ENCODE measurements at regions not wholly inside any gene's neighbourhood (a gene's known extent, or its start where the extent isn't known, plus 50 kb on each side); places are given as distances from the start of the nearest gene placed in this dataset.

GRCh38 chr10:64007157-64007556 is 486.0 kb downstream of the REEP3 start:
- H3K79me2 ChIP-seq (ENCODE audit: insufficient read depth, low read length): no peaks in the 10 kb centered on the region
- FAIRE-seq (no peak), ATAC-seq (no peak), DNase-seq (ENCODE audit: low spot score) (no peak)
- no peak overlapping the region for H3K4me3 ChIP-seq (replicated peaks in 1 of 3; ENCODE audit: insufficient read depth in 1 of 3, low read depth in 2 of 3, low read length in 3 of 3)
- TF ChIP-seq CHD2 (IDR thresholded peaks at IDR 0.05; ENCODE audit: low read depth, low read length): no peak
- no peak for TF ChIP-seq ZNF143 (CRISPR knock-in tag; IDR thresholded peaks at IDR 0.05)
- no peak for TF ChIP-seq NCOA5 (CRISPR knock-in tag; IDR thresholded peaks at IDR 0.05)
- TF ChIP-seq ZNF660 (CRISPR knock-in tag; IDR thresholded peaks at IDR 0.05; ENCODE audit: borderline replicate concordance, low read depth): no peak
- TF ChIP-seq SOX5 (CRISPR knock-in tag; IDR thresholded peaks at IDR 0.05; ENCODE audit: borderline replicate concordance): no peak
- H2AFZ ChIP-seq (ENCODE audit: low read length): no peak overlapping the region
- ChIA-PET POLR2A (no interaction called here), CTCF (ENCODE audit: low intra/inter-chr PET ratio, low total read pairs) (no interaction called here)
- in situ Hi-C loops (cut with HindIII; ENCODE audit: extremely low pct_ligation_motif_present, low pct_unique_long_range_greater_than_20kb): no loop called here
- no peak overlapping the region for H3K9ac ChIP-seq (ENCODE audit: insufficient read depth, low read depth, low read length)
- no peak overlapping the region for H3K4me2 ChIP-seq (ENCODE audit: low read depth, low read length)
- 24% methylated on average over 8 of the region's 8 CpGs for WGBS (ENCODE audit: low lambda C conversion rate)
- no TSS peak for BruUV-seq (replicated peaks)
- H3K27me3 ChIP-seq (ENCODE audit: control insufficient read depth in 1 of 2, insufficient read depth in 2 of 2, low read length in 2 of 2): no peaks in the 10 kb centered on the region; a peak in 1 of 5 replicates
- H3K9me3 ChIP-seq (ENCODE audit: low read length): no peaks in the 10 kb centered on the region
- H3K27ac ChIP-seq (ENCODE audit: extremely low read length, insufficient read depth, low read length): no peak overlapping the region
- no peaks in the 10 kb centered on the region for H3K36me3 ChIP-seq (replicated peaks in 1 of 2; ENCODE audit: control insufficient read depth in 1 of 2, insufficient read depth in 2 of 2, low read length in 2 of 2)
- no peaks in the 10 kb centered on the region for H3K4me1 ChIP-seq (ENCODE audit: insufficient read depth, low read length)
- intact Hi-C loops (cut with micrococcal nuclease; ENCODE audit: unreplicated experiment): no loop called here
- no peaks in the 10 kb centered on the region for H4K20me1 ChIP-seq (ENCODE audit: insufficient read depth, low read length)

- Histone ChIP-seq H3K4me1 (ENCODE audit: insufficient read depth, low read length) (no peaks in the 10 kb centered on the region), H3K36me3 (replicated peaks in 1 of 2; ENCODE audit: control insufficient read depth in 1 of 2, insufficient read depth in 2 of 2, low read length in 2 of 2) (no peaks in the 10 kb centered on the region), H3K27ac (ENCODE audit: extremely low read length, insufficient read depth, low read length) (no peak overlapping the region), H4K20me1 (ENCODE audit: insufficient read depth, low read length) (no peaks in the 10 kb centered on the region), H3K9ac (ENCODE audit: insufficient read depth, low read depth, low read length) (no peak overlapping the region), H3K79me2 (ENCODE audit: insufficient read depth, low read length) (no peaks in the 10 kb centered on the region), H3K9me3 (ENCODE audit: low read length) (no peaks in the 10 kb centered on the region), H3K4me2 (ENCODE audit: low read depth, low read length) (no peak overlapping the region), H3K4me3 (replicated peaks in 1 of 3; ENCODE audit: insufficient read depth in 1 of 3, low read depth in 2 of 3, low read length in 3 of 3) (no peak overlapping the region), H2AFZ (ENCODE audit: low read length) (no peak overlapping the region), H3K27me3 (ENCODE audit: control insufficient read depth in 1 of 2, insufficient read depth in 2 of 2, low read length in 2 of 2) (no peaks in the 10 kb centered on the region; a peak in 1 of 5 replicates)
- in situ Hi-C loops (cut with HindIII; ENCODE audit: extremely low pct_ligation_motif_present, low pct_unique_long_range_greater_than_20kb): no loop called here
- intact Hi-C loops (cut with micrococcal nuclease; ENCODE audit: unreplicated experiment): no loop called here
- POLR2A ChIA-PET: no interaction called here
- FAIRE-seq: no peak
- DNase-seq (ENCODE audit: low spot score): no peak
- CTCF ChIA-PET (ENCODE audit: low intra/inter-chr PET ratio, low total read pairs): no interaction called here
- ATAC-seq: no peak
- BruUV-seq (replicated peaks): no TSS peak
- TF ChIP-seq ZNF782 (CRISPR knock-in tag; IDR thresholded peaks at IDR 0.05; ENCODE audit: borderline replicate concordance) (no peak), ZFY (CRISPR knock-in tag; IDR thresholded peaks at IDR 0.05) (no peak), TERF1 (CRISPR knock-in tag; IDR thresholded peaks at IDR 0.05) (no peak), MED8 (CRISPR knock-in tag; IDR thresholded peaks at IDR 0.05; ENCODE audit: insufficient replicate concordance) (no peak), ZNF12 (CRISPR knock-in tag; IDR thresholded peaks at IDR 0.05) (no peak), SSRP1 (CRISPR knock-in tag; IDR thresholded peaks at IDR 0.05) (no peak), SMAD9 (CRISPR knock-in tag; IDR thresholded peaks at IDR 0.05) (no peak), HOXA3 (CRISPR knock-in tag; IDR thresholded peaks at IDR 0.05) (no peak), NFAT5 (CRISPR knock-in tag; IDR thresholded peaks at IDR 0.05) (no peak), SIN3A (IDR thresholded peaks at IDR 0.05; ENCODE audit: borderline replicate concordance, low read depth, low read length) (no peak), DR1 (CRISPR knock-in tag; IDR thresholded peaks at IDR 0.05) (no peak)
Measured at GRCh38 chr10:64010711-64011110, 489.5 kb downstream of the REEP3 start.

All from HepG2 (cell line).